SK-N-SH treated with all-trans-retinoic acid at 6 μM for 48 hours (cell line): ENCODE measurements at regions not wholly inside any gene's neighbourhood (a gene's known extent, or its start where the extent isn't known, plus 50 kb on each side); places are given as distances from the start of the nearest gene placed in this dataset.

Experiments used
- ATAC-seq: fragments of 200-7000 bp; cut with Tn5 transposase; 3 replicates; pipeline ENCODE4 v1.9.1; 2020; ENCODE audit warnings: mild to moderate bottlenecking, moderate library complexity
- ARNTL ChIP-seq: fragments of 450-650 bp; formaldehyde crosslinking; IDR thresholded peaks from 2 replicates; pipeline ENCODE4 v1.5.0; 2020; ENCODE audit warnings: low read depth, mild to moderate bottlenecking, moderate library complexity, borderline replicate concordance
- BACH2 ChIP-seq: fragments of 250-450 bp; sonication (Bioruptor Pico); IDR thresholded peaks from 2 replicates; pipeline ENCODE4 v1.9.0; 2021; ENCODE audit warnings: mild to moderate bottlenecking, borderline replicate concordance
- CSDC2 ChIP-seq: fragments of 250-450 bp; sonication (Bioruptor Pico); IDR thresholded peaks from 2 replicates; pipeline ENCODE4 v1.5.0; 2020; ENCODE audit warnings: mild to moderate bottlenecking, moderate library complexity
- CSRNP3 ChIP-seq: fragments of 250-450 bp; sonication (Bioruptor Pico); IDR thresholded peaks from 2 replicates; pipeline ENCODE4 v1.5.1; 2021; ENCODE audit warnings: mild to moderate bottlenecking, moderate library complexity
- ESRRG ChIP-seq: fragments of 250-450 bp; sonication (Bioruptor Pico); IDR thresholded peaks from 2 replicates; pipeline ENCODE4 v1.6.1; 2021; ENCODE audit warnings: mild to moderate bottlenecking
- ISL1 ChIP-seq: fragments of 250-450 bp; sonication (Bioruptor Pico); IDR thresholded peaks from 2 replicates; pipeline ENCODE4 v2.1.2; 2022; ENCODE audit warnings: mild to moderate bottlenecking, moderate library complexity
- OSR1 ChIP-seq: fragments of 250-450 bp; sonication (Bioruptor Pico); IDR thresholded peaks from 2 replicates; pipeline ENCODE4 v1.8.0; 2022; ENCODE audit warnings: moderate library complexity, mild to moderate bottlenecking, inconsistent platforms
- PATZ1 ChIP-seq: fragments of 250-450 bp; sonication (Bioruptor Pico); IDR thresholded peaks from 2 replicates; pipeline ENCODE4 v1.8.0; 2020; ENCODE audit warnings: mild to moderate bottlenecking, moderate library complexity, borderline replicate concordance
- POU6F1 ChIP-seq: fragments of 250-450 bp; sonication (Bioruptor Pico); IDR thresholded peaks from 2 replicates; pipeline ENCODE4 v1.8.0; 2021; ENCODE audit warnings: low read depth, mild to moderate bottlenecking, moderate library complexity, borderline replicate concordance
- PPARA ChIP-seq: fragments of 250-450 bp; sonication (Bioruptor Pico); IDR thresholded peaks from 2 replicates; pipeline ENCODE4 v1.5.0; 2020; ENCODE audit warnings: mild to moderate bottlenecking, borderline replicate concordance
- RARB ChIP-seq: fragments of 250-450 bp; sonication (Bioruptor Pico); IDR thresholded peaks from 2 replicates; pipeline ENCODE4 v1.8.0; 2021; ENCODE audit warnings: mild to moderate bottlenecking, moderate library complexity
- TCF4 ChIP-seq: fragments of 250-450 bp; sonication (Bioruptor Pico); IDR thresholded peaks from 2 replicates; pipeline ENCODE4 v1.8.0; 2021; ENCODE audit warnings: mild to moderate bottlenecking, moderate library complexity, borderline replicate concordance
- TSHZ2 ChIP-seq: fragments of 250-450 bp; sonication (Bioruptor Pico); IDR thresholded peaks from 2 replicates; pipeline ENCODE4 v1.5.0; 2020; ENCODE audit warnings: mild to moderate bottlenecking, moderate library complexity
- ZC3H10 ChIP-seq: fragments of 250-450 bp; sonication (Bioruptor Pico); IDR thresholded peaks from 2 replicates; pipeline ENCODE4 v1.5.1; 2021; ENCODE audit warnings: mild to moderate bottlenecking, moderate library complexity
- ZFP3 ChIP-seq: fragments of 250-450 bp; sonication (Bioruptor Pico); IDR thresholded peaks from 2 replicates; pipeline ENCODE4 v1.5.0; 2020; ENCODE audit warnings: mild to moderate bottlenecking, moderate library complexity
- ZFP30 ChIP-seq: fragments of 450-650 bp; formaldehyde crosslinking; IDR thresholded peaks from 2 replicates; pipeline ENCODE4 v1.5.0; 2022; ENCODE audit warnings: mild to moderate bottlenecking, moderate library complexity
- ZNF565 ChIP-seq: fragments of 450-650 bp; formaldehyde crosslinking; conservative IDR thresholded peaks from 2 replicates; pipeline ENCODE4 v1.5.0; 2020; ENCODE audit warnings: low read depth, mild to moderate bottlenecking, moderate library complexity
- ZNF70 ChIP-seq: fragments of 450-650 bp; formaldehyde crosslinking; IDR thresholded peaks from 2 replicates; pipeline ENCODE4 v1.5.0; 2020; ENCODE audit warnings: mild to moderate bottlenecking, moderate library complexity
- ZNF8 ChIP-seq: fragments of 450-650 bp; formaldehyde crosslinking; IDR thresholded peaks from 2 replicates; pipeline ENCODE4 v1.5.0; 2020; ENCODE audit warnings: mild to moderate bottlenecking, moderate library complexity

- TF ChIP-seq ZNF70 (CRISPR knock-in tag) (no peak), ARNTL (CRISPR knock-in tag) (no peak), PATZ1 (CRISPR knock-in tag) (no peak), PPARA (no peak), ESRRG (CRISPR knock-in tag) (no peak), RARB (CRISPR knock-in tag) (no peak), ISL1 (CRISPR knock-in tag) (no peak), TSHZ2 (no peak)
- ATAC-seq, result no peak
Measured at GRCh38 chr1:96002969-96003964, 718.3 kb upstream of the PTBP2 start.

- no peak for TF ChIP-seq POU6F1
- TF ChIP-seq ZNF8 (CRISPR knock-in tag), result no peak
- no peak for TF ChIP-seq ZC3H10 (CRISPR knock-in tag)
- TF ChIP-seq ESRRG (CRISPR knock-in tag), result no peak
- TF ChIP-seq PPARA, result no peak
- no peak for TF ChIP-seq OSR1 (CRISPR knock-in tag)
- no peak for TF ChIP-seq ZNF565 (CRISPR knock-in tag)
- no peak for TF ChIP-seq ARNTL (CRISPR knock-in tag)
- no peak for TF ChIP-seq BACH2
- TF ChIP-seq CSDC2 (CRISPR knock-in tag), result no peak
- TF ChIP-seq TSHZ2, result peak; percentile 17; the same call in 1 of the 2 replicates
- no peak for TF ChIP-seq ZFP3
- no peak for TF ChIP-seq ZNF70 (CRISPR knock-in tag)
- TF ChIP-seq ZFP30 (CRISPR knock-in tag), result no peak
- TF ChIP-seq TCF4 (CRISPR knock-in tag), result peak; percentile 97
- no peak for TF ChIP-seq CSRNP3 (CRISPR knock-in tag)
- TF ChIP-seq RARB (CRISPR knock-in tag), result no peak
- no peak for ATAC-seq
Measured at GRCh38 chr1:96009831-96010434, 711.7 kb upstream of the PTBP2 start.
